Stimulated activated CD4-positive, alpha-beta T cell treated with anti-CD3 and anti-CD28 coated beads, Interleukin-15, amount 100 ng/mL, for 24 hours (primary cell): ENCODE measurements at regions not wholly inside any gene's neighbourhood (a gene's known extent, or its start where the extent isn't known, plus 50 kb on each side); places are given as distances from the start of the nearest gene placed in this dataset.

Experiments
- DNase-seq: peaks from one replicate; pipeline ENCODE4 v3.0.0-alpha.2; 2020

DNA sequence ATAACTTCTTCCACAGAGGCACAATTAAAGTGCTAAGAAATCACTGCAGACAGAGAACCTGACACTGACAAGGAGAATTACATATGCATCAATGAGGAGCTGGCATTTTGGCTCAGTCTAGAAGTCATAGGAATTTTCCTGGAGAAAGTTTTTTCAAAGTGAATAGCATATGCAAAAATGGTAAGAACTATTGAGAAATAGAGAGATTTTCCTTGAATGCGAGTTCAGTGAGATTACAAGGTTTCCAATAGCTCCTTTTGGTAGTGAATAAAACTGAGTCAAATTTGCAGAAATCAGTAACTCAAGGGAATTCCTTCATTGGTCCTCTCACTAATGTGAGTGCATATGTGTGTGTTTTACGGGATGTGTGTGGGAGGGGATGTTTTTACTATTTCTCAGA, 557.5 kb downstream of the PPARGC1A start:
- DNase-seq: no peak

- no peak for DNase-seq
These were observed 562.7 kb downstream of the PPARGC1A start for GRCh38 chr4:23327120-23327519.

DNA sequence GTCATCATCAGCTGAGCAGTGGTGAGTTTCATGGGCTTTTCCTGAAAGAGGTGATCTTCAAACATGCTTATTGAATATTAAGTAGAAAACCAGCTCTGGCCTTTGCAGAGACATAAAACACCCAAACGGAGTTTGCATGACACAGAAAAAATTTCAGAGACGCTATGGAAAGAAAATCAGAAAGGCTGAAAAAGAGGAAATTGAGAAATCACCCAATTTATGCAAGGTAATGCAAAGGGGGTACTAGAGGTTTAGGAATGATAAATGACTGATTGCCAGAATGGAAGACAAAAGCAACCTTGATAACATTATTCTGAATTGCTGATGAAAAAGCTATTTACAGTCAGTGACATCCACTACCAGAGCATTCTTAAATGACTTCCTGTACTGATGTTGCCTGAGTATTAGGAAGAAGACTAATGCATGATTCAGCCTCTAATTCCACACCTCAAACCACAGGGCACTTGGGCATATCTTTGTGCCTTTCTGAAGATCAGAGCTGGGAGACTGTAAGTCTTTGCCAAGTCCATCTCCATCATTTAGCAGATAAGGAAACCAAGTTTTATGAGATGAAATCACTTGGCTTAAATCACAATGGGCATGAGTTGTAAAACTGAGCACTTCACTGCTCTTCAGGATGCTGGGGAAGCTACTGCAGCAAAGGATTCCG, 565.7 kb downstream of the PPARGC1A start:
- no peak for DNase-seq

- DNase-seq: no peak
These were observed 566.4 kb downstream of the PPARGC1A start for GRCh38 chr4:23323436-23323835.

GRCh38 chr4:23322732-23323131, 567.1 kb downstream of the PPARGC1A start:
- DNase-seq: no peak

DNA sequence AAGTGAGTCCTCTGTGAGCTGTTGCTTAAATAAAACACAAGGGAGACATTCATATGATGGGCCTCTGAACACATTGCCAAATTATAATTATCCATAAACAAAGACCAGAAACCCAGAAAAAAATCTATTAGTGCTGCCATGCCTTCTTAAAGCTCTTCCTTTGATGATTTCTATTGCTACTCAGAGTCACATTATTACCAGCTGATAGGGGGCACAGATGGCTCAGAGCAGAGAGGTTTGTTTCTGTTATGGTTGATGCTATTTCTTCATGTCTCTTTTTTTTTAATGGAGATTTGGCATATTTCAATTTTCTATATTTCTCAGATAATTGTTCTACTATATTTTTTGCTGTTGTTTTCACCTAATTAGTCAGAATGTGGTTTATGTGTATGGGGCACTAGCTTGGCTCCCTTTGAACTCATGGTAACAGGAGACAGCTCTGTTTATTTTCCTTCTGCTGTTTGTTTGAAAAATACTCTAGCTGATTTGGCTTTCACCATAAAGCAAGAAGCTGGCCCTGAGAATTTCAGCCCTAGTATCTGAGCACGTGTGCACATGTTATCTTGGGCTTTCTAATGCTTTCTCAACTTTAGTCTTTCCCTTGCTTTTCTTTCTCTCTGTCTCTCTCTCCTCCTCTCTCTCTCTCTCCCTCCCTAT, 568.8 kb downstream of the PPARGC1A start:
- DNase-seq: no peak

- no peak for DNase-seq
These were observed 577.2 kb downstream of the PPARGC1A start for GRCh38 chr4:23312686-23313085.

GRCh38 chr4:23311983-23312382, 577.9 kb downstream of the PPARGC1A start:
- no peak for DNase-seq

GRCh38 chr4:23305026-23305425, 584.8 kb downstream of the PPARGC1A start:
- DNase-seq: no peak

GRCh38 chr4:23298371-23298770, 591.5 kb downstream of the PPARGC1A start:
- DNase-seq: no peak

- no peak for DNase-seq
These were observed 592.5 kb downstream of the PPARGC1A start for GRCh38 chr4:23297327-23297726.

GRCh38 chr4:23291139-23291538, 598.4 kb downstream of the GBA3 start:
- no peak for DNase-seq

- no peak for DNase-seq
These were observed 597.9 kb downstream of the GBA3 start for GRCh38 chr4:23290656-23291055.

GRCh38 chr4:23279377-23279986, 586.7 kb downstream of the GBA3 start:
- no peak for DNase-seq

GRCh38 chr4:23278845-23279244, 586.1 kb downstream of the GBA3 start:
- no peak for DNase-seq

DNA sequence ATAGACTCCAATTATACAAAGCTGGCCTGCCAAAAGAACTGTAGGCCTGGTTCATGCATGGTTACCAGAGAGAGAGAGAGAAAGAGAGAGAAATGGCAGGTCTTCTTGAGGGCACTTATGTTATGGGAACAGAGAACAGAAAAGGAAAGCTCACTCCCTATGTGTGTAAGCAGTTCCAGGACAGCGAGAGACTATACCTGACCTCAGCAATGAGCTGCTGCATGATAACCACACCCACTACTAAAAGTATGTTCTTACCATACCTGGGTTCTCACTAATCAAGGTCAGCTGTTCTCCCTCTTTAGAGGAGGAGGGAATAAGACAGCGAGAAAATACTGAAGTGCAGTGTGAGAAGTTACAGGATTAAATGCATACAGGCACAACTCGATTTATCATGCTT, 583.3 kb downstream of the GBA3 start:
- no peak for DNase-seq

DNA sequence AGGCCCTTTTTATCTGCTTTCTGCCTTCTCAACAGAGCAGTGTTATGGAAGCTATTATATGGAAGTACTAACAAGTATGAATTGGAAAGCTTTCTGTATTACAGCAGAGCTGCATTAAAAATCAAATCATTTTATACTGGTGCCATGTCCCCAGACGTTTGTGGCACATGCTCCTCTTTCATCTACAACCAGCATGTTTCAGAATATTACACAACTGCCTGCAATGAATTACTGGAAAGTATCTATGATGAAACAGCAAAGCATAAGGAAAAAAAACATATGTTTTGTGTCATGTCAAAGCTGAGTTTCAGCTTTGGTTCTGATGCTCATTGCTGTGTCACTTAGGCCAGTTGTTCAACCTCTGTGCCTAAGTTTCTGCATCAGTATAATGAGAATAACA, 576.8 kb downstream of the GBA3 start:
- DNase-seq: no peak

DNA sequence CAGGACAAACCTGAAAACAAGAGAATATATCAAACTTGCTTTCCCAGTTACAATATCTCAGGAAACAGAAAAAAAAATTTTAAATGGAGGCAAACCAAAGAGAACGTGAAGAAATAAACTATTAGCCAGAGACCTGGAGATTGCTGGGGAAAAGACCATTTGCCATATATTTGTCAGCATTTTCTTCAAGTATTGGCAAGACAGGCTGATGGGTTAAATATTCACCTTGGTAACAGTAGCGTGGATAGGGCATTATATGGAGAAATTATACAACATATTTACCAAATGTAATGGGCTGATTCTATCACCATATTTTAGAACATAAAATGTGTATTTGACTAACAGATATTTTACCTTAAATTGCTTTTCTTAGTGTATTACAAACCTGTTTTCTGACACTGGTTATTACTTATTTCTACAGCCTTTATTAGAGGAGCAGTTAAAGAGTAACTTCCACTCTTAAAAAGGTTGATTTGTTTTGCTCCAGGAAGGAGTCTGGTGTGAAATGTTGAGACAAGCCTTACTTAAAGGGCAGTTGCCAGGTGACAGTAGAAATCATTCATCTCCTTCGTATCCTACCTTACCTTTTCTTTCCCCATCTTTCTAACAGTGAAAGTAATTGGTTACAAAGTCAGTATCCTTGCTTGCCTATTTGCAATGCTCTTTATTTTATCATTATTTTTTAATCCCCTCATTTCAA, 575.5 kb downstream of the GBA3 start:
- DNase-seq: no peak

- DNase-seq: no peak
These were observed 573.7 kb downstream of the GBA3 start for GRCh38 chr4:23266401-23266800.

- DNase-seq: no peak
These were observed 567.8 kb downstream of the GBA3 start for GRCh38 chr4:23260511-23260910.

DNA sequence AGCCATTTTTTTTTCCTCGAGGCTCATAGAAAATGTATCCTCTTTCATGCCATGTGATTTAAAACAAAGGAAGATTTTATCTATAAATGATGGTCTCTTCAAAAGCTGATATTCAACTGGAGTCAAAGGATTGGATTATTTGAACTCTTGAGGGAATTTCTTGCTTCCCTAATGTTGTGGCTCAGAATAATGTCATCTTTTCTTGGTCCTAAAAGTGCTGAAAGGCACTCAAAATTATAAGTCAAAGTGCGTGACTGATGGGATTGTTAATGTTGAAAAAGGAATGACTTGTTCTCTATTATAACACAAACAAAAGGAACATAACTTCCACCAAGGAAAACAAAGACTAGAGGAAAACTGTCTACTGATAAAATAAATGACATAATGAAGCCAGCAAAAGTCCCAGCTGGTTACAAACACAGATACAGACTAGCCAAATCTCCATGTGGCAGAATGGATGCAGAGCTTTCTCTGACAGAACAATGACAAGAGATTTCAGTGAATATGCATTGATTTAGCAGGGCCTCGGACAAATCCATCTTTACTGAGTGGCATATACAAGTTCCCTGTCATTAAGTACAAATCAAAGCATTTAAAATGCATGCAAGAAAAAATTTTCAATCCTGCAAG, 552.6 kb downstream of the GBA3 start:
- DNase-seq: no peak

GRCh38 chr4:23242962-23243361, 550.2 kb downstream of the GBA3 start:
- DNase-seq: no peak

DNA sequence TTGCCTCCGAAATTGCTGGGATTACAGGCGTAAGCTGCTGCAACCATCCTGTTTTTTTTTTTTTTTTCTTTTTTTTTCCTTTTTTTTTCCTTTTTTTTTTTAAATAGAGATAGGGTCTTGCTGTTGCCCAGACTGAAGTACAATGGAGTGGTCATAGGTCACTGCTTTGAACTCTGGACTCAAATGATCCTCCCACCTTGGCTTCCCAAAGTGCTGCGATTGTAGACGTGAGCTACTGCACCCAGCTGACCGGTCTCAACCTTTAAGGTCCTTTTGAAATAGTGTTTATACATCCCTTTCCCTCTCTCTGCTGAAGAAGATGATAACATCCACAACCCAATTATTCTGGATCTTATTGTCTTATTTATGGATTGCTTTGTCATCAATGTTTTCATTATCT, 548.7 kb downstream of the GBA3 start:
- DNase-seq: no peak
